Activated CD8-positive, alpha-beta T cell treated with anti-CD3 and anti-CD28 coated beads for 36 hours (primary cell): ENCODE measurements at regions not wholly inside any gene's neighbourhood (a gene's known extent, or its start where the extent isn't known, plus 50 kb on each side); places are given as distances from the start of the nearest gene placed in this dataset.

Source experiments
- ATAC-seq: fragments of 200-7000 bp; cut with Tn5 transposase; one replicate; pipeline ENCODE4 v1.10.0; 2021; ENCODE audit warnings: mild to moderate bottlenecking, moderate library complexity
- CTCF ChIA-PET: fragments of 350-600 bp; sonication (Branson Sonifier 250); formaldehyde crosslinking; loops from one replicate; lab custom pipeline; 2021; ENCODE audit warnings: antibody characterized with exemption; lab: Charles Lee
- POLR2A ChIA-PET: fragments of 350-600 bp; sonication (Branson Sonifier 250); formaldehyde crosslinking; loops from one replicate; lab custom pipeline; 2021; ENCODE audit warnings: antibody characterized with exemption; lab: Charles Lee
- DNase-seq: peaks from one replicate; pipeline ENCODE4 v3.0.0-alpha.2; 2020
- H3K27ac Mint-ChIP-seq: one replicate; pipeline ENCODE4 v1.8.0; 2021; ENCODE audit warnings: mild to moderate bottlenecking, mixed read lengths
- H3K27me3 Mint-ChIP-seq: one replicate; pipeline ENCODE4 v1.8.0; 2021; ENCODE audit warnings: mixed read lengths
- H3K36me3 Mint-ChIP-seq: one replicate; pipeline ENCODE4 v1.8.0; 2021; ENCODE audit warnings: low read depth, mixed read lengths
- H3K4me1 Mint-ChIP-seq: one replicate; pipeline ENCODE4 v1.8.0; 2021; ENCODE audit warnings: low read depth, mixed read lengths
- H3K4me3 Mint-ChIP-seq: one replicate; pipeline ENCODE4 v1.8.0; 2021; ENCODE audit warnings: mild to moderate bottlenecking, moderate library complexity, mixed read lengths
- H3K9me3 Mint-ChIP-seq: one replicate; pipeline ENCODE4 v1.8.0; 2021; ENCODE audit warnings: mixed read lengths
- CTCF ChIP-seq: fragments of 200-600 bp; IDR thresholded peaks from one replicate; pipeline ENCODE4 v1.8.0; 2022; ENCODE audit warnings: antibody characterized with exemption, mild to moderate bottlenecking
- intact Hi-C: fragments of 100-400 bp; cut with micrococcal nuclease; formaldehyde crosslinking; loops from one replicate; pipeline ENCODE4 v1.10.0; 2022

GRCh38 chr2:139613264-139613663, 833.1 kb upstream of the NXPH2 start:
- TF ChIP-seq CTCF = no peak
- intact Hi-C loops = no loop called here
- ChIA-PET POLR2A (no interaction called here), CTCF (no interaction called here)
- Mint-ChIP-seq H3K27ac (no peak overlapping the region), H3K4me3 (no peak overlapping the region), H3K27me3 (no peaks in the 10 kb centered on the region), H3K36me3 (no peaks in the 10 kb centered on the region), H3K9me3 (peaks cover 23% of the 10 kb centered on the region), H3K4me1 (no peaks in the 10 kb centered on the region)
- DNase-seq = no peak
- no peak for ATAC-seq

- ChIA-PET POLR2A (no interaction called here), CTCF (no interaction called here)
- no peak for ATAC-seq
- DNase-seq = no peak
- no peak overlapping the region for H3K4me3 Mint-ChIP-seq
- no peaks in the 10 kb centered on the region for H3K27me3 Mint-ChIP-seq
- H3K4me1 Mint-ChIP-seq = no peaks in the 10 kb centered on the region
- TF ChIP-seq CTCF = no peak
- H3K9me3 Mint-ChIP-seq = peaks cover 24% of the 10 kb centered on the region
- H3K36me3 Mint-ChIP-seq = no peaks in the 10 kb centered on the region
- H3K27ac Mint-ChIP-seq = no peak overlapping the region
- intact Hi-C loops = no loop called here
Measured at GRCh38 chr2:139610512-139610911, 830.3 kb upstream of the NXPH2 start.

- H3K4me3 Mint-ChIP-seq = no peak overlapping the region
- CTCF ChIA-PET = no interaction called here
- no peaks in the 10 kb centered on the region for H3K4me1 Mint-ChIP-seq
- no peaks in the 10 kb centered on the region for H3K36me3 Mint-ChIP-seq
- TF ChIP-seq CTCF = no peak
- DNase-seq (no peak), ATAC-seq (no peak)
- no peak overlapping the region for H3K27ac Mint-ChIP-seq
- H3K9me3 Mint-ChIP-seq = peaks cover 25% of the 10 kb centered on the region
- intact Hi-C loops = no loop called here
- POLR2A ChIA-PET = no interaction called here
- no peaks in the 10 kb centered on the region for H3K27me3 Mint-ChIP-seq
Measured at GRCh38 chr2:139609109-139609508, 828.9 kb upstream of the NXPH2 start.

GRCh38 chr2:139605668-139606067, 825.5 kb upstream of the NXPH2 start:
- POLR2A ChIA-PET = no interaction called here
- Mint-ChIP-seq H3K4me1 (no peaks in the 10 kb centered on the region), H3K36me3 (no peaks in the 10 kb centered on the region), H3K9me3 (peaks cover 27% of the 10 kb centered on the region), H3K27me3 (no peaks in the 10 kb centered on the region), H3K27ac (no peak overlapping the region), H3K4me3 (no peak overlapping the region)
- no peak for ATAC-seq
- intact Hi-C loops = no loop called here
- DNase-seq = no peak
- no peak for TF ChIP-seq CTCF
- CTCF ChIA-PET = no interaction called here

GRCh38 chr2:139600166-139600565, 820.0 kb upstream of the NXPH2 start:
- no peak for DNase-seq
- Mint-ChIP-seq H3K36me3 (no peaks in the 10 kb centered on the region), H3K27me3 (no peaks in the 10 kb centered on the region), H3K4me1 (no peaks in the 10 kb centered on the region), H3K27ac (no peak overlapping the region), H3K4me3 (no peak overlapping the region), H3K9me3 (peaks cover 12% of the 10 kb centered on the region)
- no peak for ATAC-seq
- ChIA-PET CTCF (no interaction called here), POLR2A (no interaction called here)
- intact Hi-C loops = no loop called here
- no peak for TF ChIP-seq CTCF
